B cell (primary cell): ENCODE measurements at regions not wholly inside any gene's neighbourhood (a gene's known extent, or its start where the extent isn't known, plus 50 kb on each side); places are given as distances from the start of the nearest gene placed in this dataset.

Experiments used
- EZH2 ChIP-seq: IDR thresholded peaks from 2 replicates; pipeline ENCODE4 v1.6.1; 2012; ENCODE audit warnings: borderline replicate concordance, low read depth, mild to moderate bottlenecking, moderate library complexity, low read length; ENCODE audit not compliant: insufficient read depth, poor library complexity, severe bottlenecking
- TF ChIP-seq, protein P1 (sequence below): fragments of 200-600 bp; IDR thresholded peaks from one replicate; pipeline ENCODE4 v1.8.0; 2022; ENCODE audit warnings: antibody characterized with exemption, mild to moderate bottlenecking

DNA sequence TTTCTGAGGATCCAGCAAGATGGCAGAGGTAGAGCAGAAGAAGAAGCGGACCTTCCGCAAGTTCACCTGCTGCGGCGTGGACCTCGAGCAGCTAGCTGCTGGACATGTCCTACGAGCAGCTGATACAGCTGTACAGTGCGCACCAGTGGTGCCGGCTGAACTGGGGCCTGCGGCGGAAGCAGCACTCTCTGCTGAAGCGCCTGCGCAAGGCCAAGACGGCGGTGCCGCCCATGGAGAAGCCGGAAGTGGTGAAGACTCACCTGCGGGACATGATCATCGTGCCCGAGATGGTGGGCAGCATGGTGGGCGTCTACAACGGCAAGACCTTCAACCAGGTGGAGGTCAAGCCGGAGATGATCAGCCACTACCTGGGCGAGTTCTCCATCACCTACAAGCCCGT lies 125.8 kb downstream of the LRIG2 start:
- TF ChIP-seq, protein P1, sequence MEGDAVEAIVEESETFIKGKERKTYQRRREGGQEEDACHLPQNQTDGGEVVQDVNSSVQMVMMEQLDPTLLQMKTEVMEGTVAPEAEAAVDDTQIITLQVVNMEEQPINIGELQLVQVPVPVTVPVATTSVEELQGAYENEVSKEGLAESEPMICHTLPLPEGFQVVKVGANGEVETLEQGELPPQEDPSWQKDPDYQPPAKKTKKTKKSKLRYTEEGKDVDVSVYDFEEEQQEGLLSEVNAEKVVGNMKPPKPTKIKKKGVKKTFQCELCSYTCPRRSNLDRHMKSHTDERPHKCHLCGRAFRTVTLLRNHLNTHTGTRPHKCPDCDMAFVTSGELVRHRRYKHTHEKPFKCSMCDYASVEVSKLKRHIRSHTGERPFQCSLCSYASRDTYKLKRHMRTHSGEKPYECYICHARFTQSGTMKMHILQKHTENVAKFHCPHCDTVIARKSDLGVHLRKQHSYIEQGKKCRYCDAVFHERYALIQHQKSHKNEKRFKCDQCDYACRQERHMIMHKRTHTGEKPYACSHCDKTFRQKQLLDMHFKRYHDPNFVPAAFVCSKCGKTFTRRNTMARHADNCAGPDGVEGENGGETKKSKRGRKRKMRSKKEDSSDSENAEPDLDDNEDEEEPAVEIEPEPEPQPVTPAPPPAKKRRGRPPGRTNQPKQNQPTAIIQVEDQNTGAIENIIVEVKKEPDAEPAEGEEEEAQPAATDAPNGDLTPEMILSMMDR = no peak
- no peak for TF ChIP-seq EZH2
